HG03108 (cell line): ENCODE measurements at regions not wholly inside any gene's neighbourhood (a gene's known extent, or its start where the extent isn't known, plus 50 kb on each side); places are given as distances from the start of the nearest gene placed in this dataset.

Experiments
- ATAC-seq: cut with Tn5 transposase; IDR thresholded peaks from one replicate; pipeline ENCODE4 v1.9.1; 2021; ENCODE audit warnings: moderate library complexity; ENCODE audit not compliant: unreplicated experiment

GRCh38 chr3:22296601-22297000 is 545.6 kb upstream of the ZNF385D start:
- no peak for ATAC-seq

- no peak for ATAC-seq
Measured at GRCh38 chr3:22297436-22297835, 546.4 kb upstream of the ZNF385D start.

- ATAC-seq = no peak
Measured at GRCh38 chr3:22306454-22306853, 555.4 kb upstream of the ZNF385D start.

GRCh38 chr3:22308871-22309270 is 557.9 kb upstream of the ZNF385D start:
- ATAC-seq = no peak

GRCh38 chr3:22315925-22316324 is 564.9 kb upstream of the ZNF385D start:
- ATAC-seq = no peak

GRCh38 chr3:22318325-22318724 is 567.3 kb upstream of the ZNF385D start:
- no peak for ATAC-seq

GRCh38 chr3:22319446-22319845 is 568.4 kb upstream of the ZNF385D start:
- no peak for ATAC-seq

GRCh38 chr3:22322861-22323260 is 571.9 kb upstream of the ZNF385D start:
- ATAC-seq = no peak

GRCh38 chr3:22326305-22326704 is 575.3 kb upstream of the ZNF385D start:
- no peak for ATAC-seq

GRCh38 chr3:22334996-22335395 is 584.0 kb upstream of the ZNF385D start:
- no peak for ATAC-seq

GRCh38 chr3:22349215-22349851 is 598.3 kb upstream of the ZNF385D start:
- ATAC-seq = no peak

- ATAC-seq = no peak
Measured at GRCh38 chr3:22351806-22352205, 600.8 kb upstream of the ZNF385D start.

GRCh38 chr3:22353126-22353525 is 602.1 kb upstream of the ZNF385D start:
- ATAC-seq = no peak

GRCh38 chr3:22358334-22358733 is 607.3 kb upstream of the ZNF385D start:
- ATAC-seq = no peak

- ATAC-seq = no peak
Measured at GRCh38 chr3:22360164-22360563, 609.2 kb upstream of the ZNF385D start.

- ATAC-seq = no peak
Measured at GRCh38 chr3:22360970-22361369, 610.0 kb upstream of the ZNF385D start.

GRCh38 chr3:22361521-22361920 is 610.5 kb upstream of the ZNF385D start:
- no peak for ATAC-seq

GRCh38 chr3:22364851-22365250 is 613.8 kb upstream of the ZNF385D start:
- ATAC-seq = no peak

- no peak for ATAC-seq
Measured at GRCh38 chr3:22366781-22367180, 615.8 kb upstream of the ZNF385D start.

- no peak for ATAC-seq
Measured at GRCh38 chr3:22371036-22371435, 620.0 kb upstream of the ZNF385D start.

- no peak for ATAC-seq
Measured at GRCh38 chr3:22371607-22372291, 620.7 kb upstream of the ZNF385D start.

GRCh38 chr3:22372292-22373062 is 621.5 kb upstream of the ZNF385D start:
- no peak for ATAC-seq
